ENCODE measurements at regions not wholly inside any gene's neighbourhood (a gene's known extent, or its start where the extent isn't known, plus 50 kb on each side); places are given as distances from the start of the nearest gene placed in this dataset.

- no peaks in the 10 kb centered on the region for H3K27me3 ChIP-seq (ENCODE audit: low read depth)
- no peak overlapping the region for H3K4me3 ChIP-seq
- no peak for ATAC-seq
- no peak overlapping the region for H3K27ac ChIP-seq
- DNase-seq: no peak
- no peaks in the 10 kb centered on the region for H3K4me1 ChIP-seq
- intact Hi-C loops (cut with DNase I): no loop called here
- no peaks in the 10 kb centered on the region for H3K9me3 ChIP-seq
- no peak for TF ChIP-seq CTCF (IDR thresholded peaks at IDR 0.05)
- H3K36me3 ChIP-seq: no peaks in the 10 kb centered on the region
These were observed 220.5 kb upstream of the TENM4 start for GRCh38 chr11:79661373-79661772.

- ATAC-seq (no peak), DNase-seq (no peak)
- no peaks in the 10 kb centered on the region for H3K27me3 ChIP-seq (ENCODE audit: low read depth)
- TF ChIP-seq CTCF (IDR thresholded peaks at IDR 0.05): no peak
- no peaks in the 10 kb centered on the region for H3K36me3 ChIP-seq
- intact Hi-C loops (cut with DNase I): no loop called here
- H3K4me1 ChIP-seq: no peaks in the 10 kb centered on the region
- H3K9me3 ChIP-seq: no peaks in the 10 kb centered on the region
- no peak overlapping the region for H3K27ac ChIP-seq
- no peak overlapping the region for H3K4me3 ChIP-seq
These were observed 208.1 kb upstream of the TENM4 start for GRCh38 chr11:79648766-79649520.

GRCh38 chr11:79637219-79637618, 196.4 kb upstream of the TENM4 start:
- no peaks in the 10 kb centered on the region for H3K4me1 ChIP-seq
- H3K27ac ChIP-seq: no peak overlapping the region
- no peak for ATAC-seq
- DNase-seq: no peak
- no peak for TF ChIP-seq CTCF (IDR thresholded peaks at IDR 0.05)
- H3K36me3 ChIP-seq: no peaks in the 10 kb centered on the region
- intact Hi-C loops (cut with DNase I): no loop called here
- no peaks in the 10 kb centered on the region for H3K27me3 ChIP-seq (ENCODE audit: low read depth)
- no peak overlapping the region for H3K4me3 ChIP-seq
- no peaks in the 10 kb centered on the region for H3K9me3 ChIP-seq

- Histone ChIP-seq H3K27ac (no peak overlapping the region), H3K27me3 (ENCODE audit: low read depth) (no peaks in the 10 kb centered on the region), H3K9me3 (no peaks in the 10 kb centered on the region), H3K36me3 (no peaks in the 10 kb centered on the region), H3K4me3 (no peak overlapping the region), H3K4me1 (no peaks in the 10 kb centered on the region)
- TF ChIP-seq CTCF (IDR thresholded peaks at IDR 0.05): no peak
- DNase-seq: no peak
- ATAC-seq: no peak
- intact Hi-C loops (cut with DNase I): no loop called here
These were observed 194.1 kb upstream of the TENM4 start for GRCh38 chr11:79634905-79635304.

- ATAC-seq: no peak
- Histone ChIP-seq H3K9me3 (no peaks in the 10 kb centered on the region), H3K4me1 (no peaks in the 10 kb centered on the region), H3K27me3 (ENCODE audit: low read depth) (no peaks in the 10 kb centered on the region), H3K36me3 (no peaks in the 10 kb centered on the region), H3K4me3 (no peak overlapping the region), H3K27ac (no peak overlapping the region)
- TF ChIP-seq CTCF (IDR thresholded peaks at IDR 0.05): no peak
- intact Hi-C loops (cut with DNase I): no loop called here
- no peak for DNase-seq
These were observed 186.5 kb upstream of the TENM4 start for GRCh38 chr11:79627281-79627680.

Measured in lower lobe of right lung (tissue), 2 donors.